ENCODE measurements at regions not wholly inside any gene's neighbourhood (a gene's known extent, or its start where the extent isn't known, plus 50 kb on each side); places are given as distances from the start of the nearest gene placed in this dataset.

GRCh38 chr7:25314731-25315267 lies 86.5 kb upstream of the NPVF start:
- no peak for DNase-seq (ENCODE audit: low read depth)

GRCh38 chr7:25316366-25316765 lies 88.1 kb upstream of the NPVF start:
- DNase-seq (ENCODE audit: low read depth): no peak

GRCh38 chr7:25318047-25318446 lies 89.8 kb upstream of the NPVF start:
- no peak for DNase-seq (ENCODE audit: low read depth)

- DNase-seq (ENCODE audit: low read depth): no peak
Observed at GRCh38 chr7:25319707-25320106, 91.4 kb upstream of the NPVF start.

- no peak for DNase-seq (ENCODE audit: low read depth)
Observed at GRCh38 chr7:25320791-25321190, 92.5 kb upstream of the NPVF start.

- no peak for DNase-seq (ENCODE audit: low read depth)
Observed at GRCh38 chr7:25321424-25321823, 93.1 kb upstream of the NPVF start.

- no peak for DNase-seq (ENCODE audit: low read depth)
Observed at GRCh38 chr7:25322473-25322872, 94.2 kb upstream of the NPVF start.

- DNase-seq (ENCODE audit: low read depth): no peak
Observed at GRCh38 chr7:25325186-25325757, 97.0 kb upstream of the NPVF start.

GRCh38 chr7:25326501-25327156 lies 98.3 kb upstream of the NPVF start:
- no peak for DNase-seq (ENCODE audit: low read depth)

GRCh38 chr7:25329815-25330214 lies 101.5 kb upstream of the NPVF start:
- no peak for DNase-seq (ENCODE audit: low read depth)

- no peak for DNase-seq (ENCODE audit: low read depth)
Observed at GRCh38 chr7:25333296-25333928, 105.1 kb upstream of the NPVF start.

GRCh38 chr7:25347360-25348066 lies 119.2 kb upstream of the NPVF start:
- no peak for DNase-seq (ENCODE audit: low read depth)

- no peak for DNase-seq (ENCODE audit: low read depth)
Observed at GRCh38 chr7:25348104-25348503, 119.8 kb upstream of the NPVF start.

- DNase-seq (ENCODE audit: low read depth): no peak
Observed at GRCh38 chr7:25349283-25350017, 121.2 kb upstream of the NPVF start.

- no peak for DNase-seq (ENCODE audit: low read depth)
Observed at GRCh38 chr7:25350041-25350440, 121.8 kb upstream of the NPVF start.

- no peak for DNase-seq (ENCODE audit: low read depth)
Observed at GRCh38 chr7:25351761-25352160, 123.5 kb upstream of the NPVF start.

- no peak for DNase-seq (ENCODE audit: low read depth)
Observed at GRCh38 chr7:25353196-25353595, 124.9 kb upstream of the NPVF start.

GRCh38 chr7:25353732-25354131 lies 125.4 kb upstream of the NPVF start:
- no peak for DNase-seq (ENCODE audit: low read depth)

- DNase-seq (ENCODE audit: low read depth): no peak
Observed at GRCh38 chr7:25356534-25357151, 128.4 kb upstream of the NPVF start.

GRCh38 chr7:25358926-25359325 lies 130.6 kb upstream of the NPVF start:
- no peak for DNase-seq (ENCODE audit: low read depth)

GRCh38 chr7:25359471-25360059 lies 131.3 kb upstream of the NPVF start:
- no peak for DNase-seq (ENCODE audit: low read depth)

All from stimulated activated CD8-positive, alpha-beta memory T cell treated with anti-CD3 and anti-CD28 coated beads, Interleukin-7, amount 100 ng/mL, for 24 hours (primary cell).